DND-41 (cell line): ENCODE measurements at regions not wholly inside any gene's neighbourhood (a gene's known extent, or its start where the extent isn't known, plus 50 kb on each side); places are given as distances from the start of the nearest gene placed in this dataset.

Source experiments
- ATAC-seq: fragments of 200-7000 bp; cut with Tn5 transposase; 3 replicates; pipeline ENCODE4 v1.9.1; 2021; ENCODE audit warnings: low read depth; ENCODE audit not compliant: insufficient read depth
- DNase-seq: peaks from one replicate; pipeline ENCODE4 v3.0.0-alpha.2; 2020
- H2AFZ ChIP-seq: 2 replicates; pipeline ENCODE4 v1.6.0; 2012; ENCODE audit warnings: low read depth, low read length
- H3K27ac ChIP-seq: 2 replicates; pipeline ENCODE4 v1.5.1; 2012; ENCODE audit warnings: low read length, inconsistent platforms
- H3K27me3 ChIP-seq: fragments of 200-600 bp; sonication (generic); 2 replicates; pipeline ENCODE4 v1.6.0; 2012; ENCODE audit warnings: low read length, mild to moderate bottlenecking, inconsistent platforms; ENCODE audit not compliant: insufficient read depth, poor library complexity
- H3K36me3 ChIP-seq: 2 replicates; pipeline ENCODE4 v1.5.1; 2012; ENCODE audit warnings: low read length, inconsistent platforms; ENCODE audit not compliant: insufficient read depth
- H3K4me1 ChIP-seq: 2 replicates; pipeline ENCODE4 v1.5.1; 2012; ENCODE audit warnings: mild to moderate bottlenecking, low read length; ENCODE audit not compliant: insufficient read depth
- H3K4me2 ChIP-seq: 2 replicates; pipeline ENCODE4 v1.6.0; 2012; ENCODE audit warnings: mild to moderate bottlenecking, moderate library complexity, low read length, inconsistent platforms; ENCODE audit not compliant: insufficient read depth
- H3K4me3 ChIP-seq, 2 experiments: fragments of 200-600 bp in 1 of 2; shearing (Covaris generic) in 1 of 2; 2 replicates each; pipeline ENCODE4 v1.5.1; 2012 to 2016; ENCODE audit warnings: inconsistent platforms in 2 of 2, low read length in 2 of 2, mild to moderate bottlenecking in 2 of 2, low read depth in 1 of 2, moderate library complexity in 1 of 2
- H3K79me2 ChIP-seq: 2 replicates; pipeline ENCODE4 v1.6.0; 2012; ENCODE audit warnings: low read length, inconsistent platforms; ENCODE audit not compliant: insufficient read depth
- H3K9ac ChIP-seq: 2 replicates; pipeline ENCODE4 v1.6.0; 2012; ENCODE audit warnings: low read depth, mild to moderate bottlenecking, inconsistent platforms, low read length, moderate library complexity
- H3K9me3 ChIP-seq: 2 replicates; pipeline ENCODE4 v1.5.1; 2012; ENCODE audit warnings: low read length, moderate library complexity, mild to moderate bottlenecking, inconsistent platforms; ENCODE audit not compliant: insufficient read depth, severe bottlenecking
- H4K20me1 ChIP-seq: 2 replicates; pipeline ENCODE4 v1.6.0; 2012; ENCODE audit warnings: low read length; ENCODE audit not compliant: insufficient read depth
- CTCF ChIP-seq: IDR thresholded peaks from 2 replicates; pipeline ENCODE4 v1.5.1; 2012; ENCODE audit warnings: borderline replicate concordance, low read length, moderate library complexity, mild to moderate bottlenecking; ENCODE audit not compliant: poor library complexity, severe bottlenecking; ENCODE audit errors: extremely low read depth
- EZH2 ChIP-seq: IDR thresholded peaks from 3 replicates; pipeline ENCODE4 v1.6.1; 2012; ENCODE audit warnings: borderline replicate concordance, low read depth, mild to moderate bottlenecking, moderate library complexity, low read length, inconsistent platforms; ENCODE audit not compliant: severe bottlenecking

- no peaks in the 10 kb centered on the region for H3K9me3 ChIP-seq
- no peak overlapping the region for H3K27ac ChIP-seq
- H2AFZ ChIP-seq, result no peak overlapping the region
- H3K9ac ChIP-seq, result no peak overlapping the region
- H3K4me2 ChIP-seq, result no peak overlapping the region
- H3K36me3 ChIP-seq, result no peaks in the 10 kb centered on the region
- no peaks in the 10 kb centered on the region for H3K4me1 ChIP-seq
- H3K27me3 ChIP-seq, result no peaks in the 10 kb centered on the region
- TF ChIP-seq EZH2, result no peak
- TF ChIP-seq CTCF, result no peak
- DNase-seq (no peak), ATAC-seq (peak; percentile 37; the same call in 1 of the 3 replicates)
- H4K20me1 ChIP-seq, result no peaks in the 10 kb centered on the region
- no peak overlapping the region for H3K4me3 ChIP-seq
- no peaks in the 10 kb centered on the region for H3K79me2 ChIP-seq
Measured at GRCh38 chr13:63625869-63626268, 2210.2 kb upstream of the PCDH20 start.

- Histone ChIP-seq H4K20me1 (no peaks in the 10 kb centered on the region), H3K4me2 (no peak overlapping the region), H3K4me1 (no peaks in the 10 kb centered on the region), H3K27ac (no peak overlapping the region), H3K36me3 (no peaks in the 10 kb centered on the region), H3K27me3 (no peaks in the 10 kb centered on the region), H3K9me3 (no peaks in the 10 kb centered on the region), H3K4me3 (no peak overlapping the region), H3K79me2 (no peaks in the 10 kb centered on the region), H3K9ac (no peak overlapping the region), H2AFZ (no peak overlapping the region)
- no peak for TF ChIP-seq CTCF
- no peak for TF ChIP-seq EZH2
- DNase-seq (no peak), ATAC-seq (no peak)
Measured at GRCh38 chr13:63614874-63615612, 2199.4 kb upstream of the PCDH20 start.

- TF ChIP-seq EZH2, result no peak
- TF ChIP-seq CTCF, result no peak
- ATAC-seq, result no peak
- no peak for DNase-seq
- Histone ChIP-seq H3K9me3 (peaks cover 10% of the 10 kb centered on the region), H2AFZ (no peak overlapping the region), H4K20me1 (no peaks in the 10 kb centered on the region), H3K4me2 (no peak overlapping the region), H3K27me3 (no peaks in the 10 kb centered on the region), H3K79me2 (no peaks in the 10 kb centered on the region), H3K4me3 (no peak overlapping the region), H3K36me3 (no peaks in the 10 kb centered on the region), H3K4me1 (no peaks in the 10 kb centered on the region), H3K27ac (no peak overlapping the region), H3K9ac (no peak overlapping the region)
Measured at GRCh38 chr13:63607153-63607552, 2191.5 kb upstream of the PCDH20 start.
